H9 (cell line): ENCODE measurements at regions not wholly inside any gene's neighbourhood (a gene's known extent, or its start where the extent isn't known, plus 50 kb on each side); places are given as distances from the start of the nearest gene placed in this dataset.

Experiments used
- DNase-seq: peaks from one replicate; pipeline ENCODE4 v3.0.0-alpha.2; 2017
- H2AFZ ChIP-seq: one replicate; pipeline ENCODE4 v1.6.1; 2013; ENCODE audit warnings: mild to moderate bottlenecking, low read length, control low read depth, moderate library complexity
- H2AK5ac ChIP-seq: 2 replicates; pipeline ENCODE4 v1.6.1; 2013; ENCODE audit warnings: low read length, control low read depth, mixed read lengths; ENCODE audit not compliant: insufficient read length
- H2BK120ac ChIP-seq: one replicate; pipeline ENCODE4 v1.6.1; 2013; ENCODE audit warnings: low read depth, mild to moderate bottlenecking, low read length, control low read depth, inconsistent platforms; ENCODE audit not compliant: poor library complexity, severe bottlenecking
- H2BK12ac ChIP-seq: 2 replicates; pipeline ENCODE4 v1.6.1; 2013; ENCODE audit warnings: low read length, control low read depth, mixed read lengths, low read depth; ENCODE audit not compliant: insufficient read length
- H2BK15ac ChIP-seq: 2 replicates; pipeline ENCODE4 v1.6.1; 2013; ENCODE audit warnings: low read depth, low read length, control low read depth
- H2BK20ac ChIP-seq: one replicate; pipeline ENCODE4 v1.6.1; 2013; ENCODE audit warnings: low read depth, mild to moderate bottlenecking, low read length, control low read depth, inconsistent platforms; ENCODE audit not compliant: poor library complexity, severe bottlenecking
- H2BK5ac ChIP-seq: 2 replicates; pipeline ENCODE4 v1.6.1; 2013; ENCODE audit warnings: low read length, control low read depth, mixed read lengths; ENCODE audit not compliant: insufficient read length
- H3K14ac ChIP-seq: 2 replicates; pipeline ENCODE4 v1.6.1; 2013; ENCODE audit warnings: low read length, control low read depth; ENCODE audit not compliant: insufficient read depth
- H3K18ac ChIP-seq: 2 replicates; pipeline ENCODE4 v1.6.1; 2013; ENCODE audit warnings: low read depth, mild to moderate bottlenecking, mixed read lengths, low read length, control low read depth; ENCODE audit not compliant: insufficient read length
- H3K23ac ChIP-seq: 2 replicates; pipeline ENCODE4 v1.6.1; 2013; ENCODE audit warnings: low read length, control low read depth, mixed read lengths, low read depth; ENCODE audit not compliant: insufficient read length
- H3K23me2 ChIP-seq: 2 replicates; pipeline ENCODE4 v1.6.1; 2013; ENCODE audit warnings: low read depth, mild to moderate bottlenecking, mixed read lengths, low read length, control low read depth; ENCODE audit not compliant: insufficient read length, poor library complexity, severe bottlenecking
- H3K27ac ChIP-seq: 2 replicates; pipeline ENCODE4 v1.5.1; 2013; ENCODE audit warnings: low read length, control low read depth, mixed read lengths, low read depth; ENCODE audit not compliant: insufficient read length
- H3K27me3 ChIP-seq: 2 replicates; pipeline ENCODE4 v1.6.1; 2013; ENCODE audit warnings: low read length, control low read depth, inconsistent platforms; ENCODE audit not compliant: insufficient read depth
- H3K4ac ChIP-seq: 2 replicates; pipeline ENCODE4 v1.6.1; 2013; ENCODE audit warnings: low read depth, mild to moderate bottlenecking, control low read depth, inconsistent platforms, low read length, moderate library complexity
- H3K4me1 ChIP-seq: 2 replicates; pipeline ENCODE4 v1.6.1; 2013; ENCODE audit warnings: low read length, control low read depth, inconsistent platforms; ENCODE audit not compliant: insufficient read depth
- H3K4me2 ChIP-seq: 2 replicates; pipeline ENCODE4 v1.6.1; 2013; ENCODE audit warnings: low read length, control low read depth, mixed read lengths; ENCODE audit not compliant: insufficient read length, insufficient read depth
- H3K56ac ChIP-seq: 2 replicates; pipeline ENCODE4 v1.6.1; 2013; ENCODE audit warnings: low read depth, mild to moderate bottlenecking, mixed read lengths, low read length, control low read depth; ENCODE audit not compliant: insufficient read length
- H3K79me1 ChIP-seq: 2 replicates; pipeline ENCODE4 v1.6.1; 2013; ENCODE audit warnings: low read depth, mild to moderate bottlenecking, moderate library complexity, low read length, control low read depth, inconsistent platforms; ENCODE audit not compliant: insufficient read depth, poor library complexity, severe bottlenecking
- H3K79me2 ChIP-seq: 2 replicates; pipeline ENCODE4 v1.6.1; 2013; ENCODE audit warnings: low read length, control low read depth, inconsistent platforms; ENCODE audit not compliant: insufficient read depth
- H3K9ac ChIP-seq: 2 replicates; pipeline ENCODE4 v1.6.1; 2013; ENCODE audit warnings: low read length, control low read depth, mixed read lengths; ENCODE audit not compliant: insufficient read length; ENCODE audit errors: extremely low read depth
- H3K9me3 ChIP-seq: one replicate; pipeline ENCODE4 v1.6.1; 2013; ENCODE audit warnings: low read depth, low read length, inconsistent platforms; ENCODE audit not compliant: control insufficient read depth
- H3T11ph ChIP-seq: one replicate; pipeline ENCODE4 v1.6.1; 2013; ENCODE audit warnings: mild to moderate bottlenecking, low read length, control low read depth, inconsistent platforms
- H4K20me1 ChIP-seq: one replicate; pipeline ENCODE4 v1.6.1; 2013; ENCODE audit not compliant: control insufficient read depth, insufficient read length, insufficient read depth
- H4K5ac ChIP-seq: 2 replicates; pipeline ENCODE4 v1.6.1; 2013; ENCODE audit warnings: low read depth, mild to moderate bottlenecking, mixed read lengths, low read length, control low read depth; ENCODE audit not compliant: insufficient read length
- H4K8ac ChIP-seq: replicated peaks from 2 replicates; pipeline ENCODE4 v1.6.1; 2013; ENCODE audit warnings: low read length, control low read depth, mixed read lengths, low read depth; ENCODE audit not compliant: insufficient read length
- H4K91ac ChIP-seq: 2 replicates; pipeline ENCODE4 v1.6.1; 2013; ENCODE audit warnings: low read depth, mild to moderate bottlenecking, moderate library complexity, mixed read lengths, low read length, control low read depth; ENCODE audit not compliant: insufficient read length
- H3K27ac Mint-ChIP-seq, 3 experiments: 2 replicates in 2 of 3; 3 replicates in 1 of 3; pipeline ENCODE4 v1.8.0; 2020 to 2021; ENCODE audit warnings: mixed read lengths in 3 of 3, mild to moderate bottlenecking in 1 of 3, moderate library complexity in 1 of 3
- H3K27me3 Mint-ChIP-seq: 2 replicates; pipeline ENCODE4 v1.8.0; 2021; ENCODE audit warnings: low read depth, mild to moderate bottlenecking, moderate library complexity, mixed read lengths
- H3K36me3 Mint-ChIP-seq, 3 experiments: 2 replicates in 2 of 3; 3 replicates in 1 of 3; pipeline ENCODE4 v1.8.0; 2020 to 2021; ENCODE audit warnings: low read depth in 3 of 3, mixed read lengths in 3 of 3; ENCODE audit not compliant: insufficient read depth in 1 of 3
- H3K4me1 Mint-ChIP-seq, 2 experiments: 2 replicates each; pipeline ENCODE4 v1.8.0; 2020; ENCODE audit warnings: mixed read lengths in 2 of 2
- H3K4me3 Mint-ChIP-seq, 2 experiments: 2 replicates in 1 of 2; 3 replicates in 1 of 2; pipeline ENCODE4 v1.8.0; 2020 to 2021; ENCODE audit warnings: mild to moderate bottlenecking in 2 of 2, mixed read lengths in 2 of 2, moderate library complexity in 1 of 2
- H3K9me3 Mint-ChIP-seq, 2 experiments: 2 replicates in 1 of 2; 3 replicates in 1 of 2; pipeline ENCODE4 v1.8.0; 2020; ENCODE audit warnings: mild to moderate bottlenecking in 2 of 2, mixed read lengths in 2 of 2, moderate library complexity in 1 of 2
- CTCF ChIP-seq: fragments of 200-600 bp; sonication (generic); conservative IDR thresholded peaks from 3 replicates; pipeline ENCODE4 v1.8.0; 2021; ENCODE audit warnings: antibody characterized with exemption, mild to moderate bottlenecking

GRCh38 chr4:17142232-17142711 lies 243.8 kb upstream of the LDB2 start:
- Histone ChIP-seq H3K79me2 (no peaks in the 10 kb centered on the region), H3K27me3 (no peaks in the 10 kb centered on the region), H3K4me1 (peaks cover 6% of the 10 kb centered on the region; the same call in 1 of the 2 replicates), H2BK20ac (no peak overlapping the region), H3K4me2 (no peak overlapping the region), H3T11ph (no peak overlapping the region), H3K23ac (no peak overlapping the region), H3K18ac (no peak overlapping the region), H2BK5ac (no peak overlapping the region), H4K91ac (no peak overlapping the region), H3K14ac (no peak overlapping the region), H3K79me1 (no peaks in the 10 kb centered on the region), H3K23me2 (no peaks in the 10 kb centered on the region), H4K5ac (no peak overlapping the region), H3K9me3 (peaks cover 9% of the 10 kb centered on the region), H2AFZ (no peak overlapping the region), H4K20me1 (no peaks in the 10 kb centered on the region), H3K4ac (no peak overlapping the region), H3K27ac (no peak overlapping the region), H4K8ac (no peak overlapping the region), H3K9ac (no peak overlapping the region), H2BK120ac (no peak overlapping the region), H3K56ac (no peak overlapping the region), H2BK15ac (no peak overlapping the region), H2AK5ac (no peak overlapping the region), H2BK12ac (no peak overlapping the region)
- no peak for TF ChIP-seq CTCF
- no peaks in the 10 kb centered on the region; the same call in 1 of the 2 replicates for H3K27me3 Mint-ChIP-seq
- H3K4me1 Mint-ChIP-seq: peaks cover 18% of the 10 kb centered on the region in 2 experiments
- H3K36me3 Mint-ChIP-seq: peaks cover 13 to 19% (median 14%) of the 10 kb centered on the region in 3 experiments
- no peak overlapping the region for H3K27ac Mint-ChIP-seq
- H3K4me3 Mint-ChIP-seq: no peak overlapping the region
- DNase-seq: no peak
- peaks cover 19 to 28% of the 10 kb centered on the region in 2 experiments for H3K9me3 Mint-ChIP-seq
